SK-N-SH (cell line): ENCODE measurements at regions not wholly inside any gene's neighbourhood (a gene's known extent, or its start where the extent isn't known, plus 50 kb on each side); places are given as distances from the start of the nearest gene placed in this dataset.

ENCODE experiments used
- CHD2 ChIP-seq: fragments of 150-350 bp; IDR thresholded peaks from 2 replicates; pipeline ENCODE4 v1.6.1; 2018; ENCODE audit warnings: low read length; ENCODE audit not compliant: partially characterized antibody
- CTCF ChIP-seq: fragments of 200-600 bp; sonication (generic); IDR thresholded peaks from 2 replicates; pipeline ENCODE4 v1.6.1; 2017; ENCODE audit warnings: antibody characterized with exemption, mild to moderate bottlenecking, moderate library complexity
- EP300 ChIP-seq, 2 experiments: IDR thresholded peaks; 2 replicates each; pipeline versions ENCODE4 v1.4.0 to v1.6.1; 2012; ENCODE audit warnings: borderline replicate concordance in 1 of 2, low read depth in 1 of 2, low read length in 1 of 2
- FOXM1 ChIP-seq: IDR thresholded peaks from 2 replicates; pipeline ENCODE4 v1.4.0; 2012; ENCODE audit warnings: low read depth, mild to moderate bottlenecking
- GATA2 ChIP-seq: sonication (generic); formaldehyde crosslinking; IDR thresholded peaks from 2 replicates; pipeline ENCODE4 v1.5.0; 2020; ENCODE audit warnings: mild to moderate bottlenecking, missing genetic modification reagents
- JUND ChIP-seq: IDR thresholded peaks from 2 replicates; pipeline ENCODE4 v1.4.0; 2012
- MXI1 ChIP-seq: IDR thresholded peaks from 2 replicates; pipeline ENCODE4 v1.6.1; 2012; ENCODE audit warnings: mild to moderate bottlenecking, low read depth, low read length, improper control_type of control experiment
- RAD21 ChIP-seq: IDR thresholded peaks from 2 replicates; pipeline ENCODE4 v1.6.1; 2012; ENCODE audit warnings: mild to moderate bottlenecking, low read length
- SMC3 ChIP-seq: IDR thresholded peaks from 2 replicates; pipeline ENCODE4 v1.6.1; 2012; ENCODE audit warnings: low read depth, low read length, improper control_type of control experiment
- TAF1 ChIP-seq: IDR thresholded peaks from 2 replicates; pipeline ENCODE4 v1.6.1; 2012; ENCODE audit warnings: low read depth, mild to moderate bottlenecking, low read length, moderate library complexity, borderline replicate concordance
- USF2 ChIP-seq: fragments of 150-350 bp; IDR thresholded peaks from 2 replicates; pipeline ENCODE4 v1.6.1; 2017; ENCODE audit warnings: antibody characterized with exemption, low read length, low read depth, borderline replicate concordance

DNA sequence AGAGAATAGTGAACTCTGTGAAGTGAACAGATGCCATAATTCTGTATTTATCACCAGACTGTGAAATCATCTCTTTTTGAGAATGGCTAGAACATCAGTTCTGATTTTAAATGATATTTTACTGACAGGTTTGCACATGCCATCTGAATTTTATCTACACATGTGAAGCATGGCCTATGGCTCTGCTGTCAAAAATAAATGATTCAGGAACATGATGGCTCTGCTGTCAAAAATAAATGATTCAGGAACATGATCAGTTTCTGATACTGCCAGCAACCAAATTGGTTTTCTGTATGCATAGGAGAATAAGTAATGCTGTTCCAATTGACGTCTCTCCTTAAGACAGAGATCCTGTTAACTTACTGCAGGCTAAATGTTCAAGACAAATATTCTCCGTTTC is 70.6 kb upstream of the TLL1 start:
- TF ChIP-seq USF2, result no peak
- no peak for TF ChIP-seq FOXM1
- no peak for TF ChIP-seq CTCF
- TF ChIP-seq GATA2, result no peak
- TF ChIP-seq EP300 (IDR thresholded peaks at IDR 0.05; ENCODE audit: borderline replicate concordance in 1 of 2, low read depth in 1 of 2, low read length in 1 of 2), result no peak
- no peak for TF ChIP-seq TAF1
- TF ChIP-seq SMC3, result no peak
- TF ChIP-seq MXI1, result no peak
- no peak for TF ChIP-seq CHD2
- TF ChIP-seq JUND, result no peak
- no peak for TF ChIP-seq RAD21
